ENCODE measurements at regions not wholly inside any gene's neighbourhood (a gene's known extent, or its start where the extent isn't known, plus 50 kb on each side); places are given as distances from the start of the nearest gene placed in this dataset.

DNA sequence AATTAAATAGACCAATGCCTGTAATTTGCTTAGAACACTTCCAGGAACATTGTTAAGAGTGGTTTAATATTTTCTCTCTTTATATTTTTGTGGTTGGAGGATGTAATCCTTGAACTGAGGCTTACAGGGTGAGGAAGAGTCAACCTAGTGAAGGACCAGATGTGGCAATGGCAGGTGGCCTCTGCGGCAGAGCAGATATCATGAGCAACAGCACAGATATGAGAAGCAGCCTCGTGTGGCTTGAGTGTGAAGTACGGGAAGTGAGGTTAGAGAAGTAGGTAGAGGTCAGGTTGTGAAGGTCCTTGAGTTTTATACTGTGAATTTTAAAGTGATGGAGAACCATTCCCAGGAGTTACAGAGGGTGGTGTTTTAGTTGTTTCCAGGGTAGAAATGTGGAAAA lies 417.6 kb upstream of the SUCLG2 start:
- Histone ChIP-seq H3K4me3 (ENCODE audit: low read depth, low read length) (no peak overlapping the region), H3K27me3 (ENCODE audit: control insufficient read depth, insufficient read depth, low read length) (no peaks in the 10 kb centered on the region), H3K36me3 (ENCODE audit: control insufficient read depth, insufficient read depth, low read length) (no peaks in the 10 kb centered on the region)
- no peak for FAIRE-seq
- DNase-seq (ENCODE audit: low read depth) = no peak
- TF ChIP-seq CTCF (IDR thresholded peaks at IDR 0.05; ENCODE audit: insufficient read depth, low read length, severe bottlenecking) = no peak

GRCh38 chr3:68070186-68070585 lies 415.8 kb upstream of the SUCLG2 start:
- H3K36me3 ChIP-seq (ENCODE audit: control insufficient read depth, insufficient read depth, low read length) = no peaks in the 10 kb centered on the region
- H3K4me3 ChIP-seq (ENCODE audit: low read depth, low read length) = no peak overlapping the region
- DNase-seq (ENCODE audit: low read depth) = no peak
- TF ChIP-seq CTCF (IDR thresholded peaks at IDR 0.05; ENCODE audit: insufficient read depth, low read length, severe bottlenecking) = no peak
- no peak for FAIRE-seq
- H3K27me3 ChIP-seq (ENCODE audit: control insufficient read depth, insufficient read depth, low read length) = no peaks in the 10 kb centered on the region

GRCh38 chr3:68067314-68067713 lies 412.9 kb upstream of the SUCLG2 start:
- Histone ChIP-seq H3K36me3 (ENCODE audit: control insufficient read depth, insufficient read depth, low read length) (no peaks in the 10 kb centered on the region), H3K4me3 (ENCODE audit: low read depth, low read length) (no peak overlapping the region), H3K27me3 (ENCODE audit: control insufficient read depth, insufficient read depth, low read length) (no peaks in the 10 kb centered on the region)
- FAIRE-seq (no peak), DNase-seq (ENCODE audit: low read depth) (no peak)
- TF ChIP-seq CTCF (IDR thresholded peaks at IDR 0.05; ENCODE audit: insufficient read depth, low read length, severe bottlenecking) = no peak

DNA sequence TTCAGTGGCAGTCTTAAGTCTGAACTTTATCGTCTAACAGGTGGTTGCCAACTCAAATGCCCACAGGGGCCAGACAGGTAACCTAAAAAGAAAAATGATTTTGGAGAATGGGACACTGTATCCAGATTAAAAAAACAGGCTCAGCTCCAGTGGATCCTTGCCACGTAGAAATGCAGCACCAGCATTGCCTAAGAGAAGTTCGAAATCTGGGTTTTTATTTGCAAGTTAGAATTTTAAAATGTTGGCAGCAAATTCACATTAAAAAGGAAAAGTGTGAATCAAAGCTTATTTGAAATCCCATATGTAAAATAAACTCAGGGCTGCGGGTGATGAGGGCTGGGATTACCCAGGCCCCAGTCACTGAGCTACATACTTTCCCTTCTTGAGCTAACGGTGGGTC lies 408.5 kb upstream of the SUCLG2 start:
- no peak for TF ChIP-seq CTCF (IDR thresholded peaks at IDR 0.05; ENCODE audit: insufficient read depth, low read length, severe bottlenecking)
- FAIRE-seq (no peak), DNase-seq (ENCODE audit: low read depth) (no peak)
- Histone ChIP-seq H3K4me3 (ENCODE audit: low read depth, low read length) (no peak overlapping the region), H3K36me3 (ENCODE audit: control insufficient read depth, insufficient read depth, low read length) (no peaks in the 10 kb centered on the region), H3K27me3 (ENCODE audit: control insufficient read depth, insufficient read depth, low read length) (no peaks in the 10 kb centered on the region)

DNA sequence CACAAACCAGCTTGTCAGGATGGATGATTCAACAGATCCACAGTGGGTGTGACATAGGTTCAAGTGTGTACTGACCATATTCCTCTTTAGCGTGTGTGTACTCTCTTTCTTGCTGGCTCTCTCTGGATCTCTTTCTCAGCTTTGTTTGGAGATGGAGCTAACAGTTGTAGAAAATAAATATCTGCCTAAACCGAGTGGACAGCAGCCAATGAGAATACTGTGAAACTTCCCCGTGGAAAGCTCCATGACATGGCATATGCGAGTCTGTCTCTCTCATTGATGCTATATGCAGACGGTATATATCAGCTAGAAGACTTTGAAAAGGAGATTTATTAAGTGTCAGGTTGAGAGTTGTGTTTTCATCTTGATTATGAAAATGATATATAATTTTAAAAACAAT lies 406.5 kb upstream of the SUCLG2 start:
- Histone ChIP-seq H3K36me3 (ENCODE audit: control insufficient read depth, insufficient read depth, low read length) (no peaks in the 10 kb centered on the region), H3K4me3 (ENCODE audit: low read depth, low read length) (no peak overlapping the region), H3K27me3 (ENCODE audit: control insufficient read depth, insufficient read depth, low read length) (no peaks in the 10 kb centered on the region)
- FAIRE-seq (no peak), DNase-seq (ENCODE audit: low read depth) (no peak)
- TF ChIP-seq CTCF (IDR thresholded peaks at IDR 0.05; ENCODE audit: insufficient read depth, low read length, severe bottlenecking) = no peak

GRCh38 chr3:68060191-68060590 lies 405.8 kb upstream of the SUCLG2 start:
- no peaks in the 10 kb centered on the region for H3K27me3 ChIP-seq (ENCODE audit: control insufficient read depth, insufficient read depth, low read length)
- FAIRE-seq (no peak), DNase-seq (ENCODE audit: low read depth) (no peak)
- H3K4me3 ChIP-seq (ENCODE audit: low read depth, low read length) = no peak overlapping the region
- TF ChIP-seq CTCF (IDR thresholded peaks at IDR 0.05; ENCODE audit: insufficient read depth, low read length, severe bottlenecking) = no peak
- no peaks in the 10 kb centered on the region for H3K36me3 ChIP-seq (ENCODE audit: control insufficient read depth, insufficient read depth, low read length)
